Thyroid gland (tissue), 4 donors: ENCODE measurements at regions not wholly inside any gene's neighbourhood (a gene's known extent, or its start where the extent isn't known, plus 50 kb on each side); places are given as distances from the start of the nearest gene placed in this dataset.

ENCODE experiments used
- POLR2A ChIP-seq, 2 donors: fragments of 450-650 bp; IDR thresholded peaks; one replicate each; pipeline ENCODE4 v1.6.1; 2017; ENCODE audit warnings: antibody characterized with exemption in 2 of 2, mild to moderate bottlenecking in 2 of 2, moderate library complexity in 1 of 2
- TF ChIP-seq, protein P1 (sequence below), 6 experiments: fragments of 200-600 bp in 3 of 6; fragments of 450-650 bp in 3 of 6; sonication (generic) in 3 of 6; IDR thresholded peaks; one replicate each; pipeline ENCODE4 v1.5.1; 2016 to 2019; ENCODE audit warnings: antibody characterized with exemption in 6 of 6, mild to moderate bottlenecking in 2 of 6, inconsistent platforms in 1 of 6, moderate library complexity in 1 of 6

DNA sequence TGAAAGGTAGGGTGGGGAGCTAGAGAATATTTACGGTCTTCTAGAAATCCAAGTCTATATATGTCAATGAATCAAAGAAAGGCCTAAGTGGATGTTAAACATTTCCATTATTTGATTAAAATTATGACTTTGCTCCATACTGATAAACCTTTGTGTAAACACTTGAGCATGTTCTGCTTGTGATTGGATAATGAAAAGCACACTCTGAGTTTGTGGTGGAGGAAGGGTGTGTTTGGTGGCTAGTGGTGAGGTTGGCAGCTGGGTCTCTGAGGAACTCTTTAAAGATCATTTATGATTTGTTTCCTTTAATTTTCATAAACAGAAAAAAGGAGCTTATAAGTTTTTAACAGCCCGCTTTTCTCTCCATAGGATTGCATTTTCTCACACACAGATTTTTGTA lies 84.7 kb downstream of the RFPL4B start:
- TF ChIP-seq, protein P1, sequence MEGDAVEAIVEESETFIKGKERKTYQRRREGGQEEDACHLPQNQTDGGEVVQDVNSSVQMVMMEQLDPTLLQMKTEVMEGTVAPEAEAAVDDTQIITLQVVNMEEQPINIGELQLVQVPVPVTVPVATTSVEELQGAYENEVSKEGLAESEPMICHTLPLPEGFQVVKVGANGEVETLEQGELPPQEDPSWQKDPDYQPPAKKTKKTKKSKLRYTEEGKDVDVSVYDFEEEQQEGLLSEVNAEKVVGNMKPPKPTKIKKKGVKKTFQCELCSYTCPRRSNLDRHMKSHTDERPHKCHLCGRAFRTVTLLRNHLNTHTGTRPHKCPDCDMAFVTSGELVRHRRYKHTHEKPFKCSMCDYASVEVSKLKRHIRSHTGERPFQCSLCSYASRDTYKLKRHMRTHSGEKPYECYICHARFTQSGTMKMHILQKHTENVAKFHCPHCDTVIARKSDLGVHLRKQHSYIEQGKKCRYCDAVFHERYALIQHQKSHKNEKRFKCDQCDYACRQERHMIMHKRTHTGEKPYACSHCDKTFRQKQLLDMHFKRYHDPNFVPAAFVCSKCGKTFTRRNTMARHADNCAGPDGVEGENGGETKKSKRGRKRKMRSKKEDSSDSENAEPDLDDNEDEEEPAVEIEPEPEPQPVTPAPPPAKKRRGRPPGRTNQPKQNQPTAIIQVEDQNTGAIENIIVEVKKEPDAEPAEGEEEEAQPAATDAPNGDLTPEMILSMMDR (IDR thresholded peaks at IDR 0.05), result no peak
- TF ChIP-seq POLR2A (IDR thresholded peaks at IDR 0.05), result no peak
